Right cardiac atrium (tissue), 5 donors: ENCODE measurements at regions not wholly inside any gene's neighbourhood (a gene's known extent, or its start where the extent isn't known, plus 50 kb on each side); places are given as distances from the start of the nearest gene placed in this dataset.
A peak's percentile ranks its signal among the peaks of the same experiment; 100 is the strongest.
"Not testable (repeated sequence)": the region's sequence is repeated elsewhere in the genome, so short reads cannot be mapped to it uniquely, and the experiment has no call there.

Source experiments
- ATAC-seq, 2 donors: fragments of 200-7000 bp; cut with Tn5 transposase; one replicate each; pipeline versions ENCODE4 v1.8.0 to v1.9.1; 2020; ENCODE audit warnings: moderate library complexity in 2 of 2, mild to moderate bottlenecking in 1 of 2
- DNase-seq, 3 donors: peaks; one replicate each; pipeline ENCODE4 v3.0.0-alpha.2; 2020
- H3K27ac ChIP-seq: one replicate; pipeline ENCODE4 v1.5.1; 2013; ENCODE audit warnings: mild to moderate bottlenecking, low read length, control low read depth, moderate library complexity
- H3K27me3 ChIP-seq: one replicate; pipeline ENCODE4 v1.6.1; 2013; ENCODE audit not compliant: control insufficient read depth, insufficient read depth
- H3K4me1 ChIP-seq: one replicate; pipeline ENCODE4 v1.6.1; 2013; ENCODE audit warnings: low read length; ENCODE audit not compliant: control insufficient read depth, insufficient read depth
- H3K4me3 ChIP-seq: one replicate; pipeline ENCODE4 v1.5.1; 2013; ENCODE audit warnings: low read length, control low read depth
- H3K9me3 ChIP-seq: one replicate; pipeline ENCODE4 v1.6.1; 2013; ENCODE audit warnings: low read length; ENCODE audit not compliant: control insufficient read depth
- WGBS: extraction: QIAGEN DNeasy Blood & Tissue Kit; methylation state at CpG from one replicate; pipeline ENCODE4 v1.1.7; 2013; 5-methylcytosine and 5-hydroxymethylcytosine counted together
- intact Hi-C, 4 donors: fragments of 100-400 bp; cut with DNase I; formaldehyde crosslinking; loops; one replicate each; pipeline versions ENCODE4 v1.11.0 to v1.14.0; 2022 to 2023
- donor health status: healthy with polysubstance abuse.
- donor health status: DM: no; HTN: yes; CAD: no.
- donor health status: DM: no; HTN: no; CAD: no.
- donor health status: DM: no; HTN: yes; CAD: no; lungs with severe emphysema.
- donor health status: DM: yes; HTN: yes; CAD: no.

- H3K4me3 ChIP-seq, result no peak overlapping the region
- intact Hi-C loops, result no loop called here
- no peak overlapping the region for H3K27ac ChIP-seq
- H3K27me3 ChIP-seq, result no peaks in the 10 kb centered on the region
- no peaks in the 10 kb centered on the region for H3K4me1 ChIP-seq
- no peaks in the 10 kb centered on the region for H3K9me3 ChIP-seq
- DNase-seq (no peak), ATAC-seq (no peak)
- 54% methylated on average over 2 of the region's 2 CpGs for WGBS
These were observed 1300.2 kb downstream of the RAPGEF2 start for GRCh38 chr4:160403081-160403480.

- WGBS, result 91% methylated on average over 5 of the region's 5 CpGs
- Histone ChIP-seq H3K27me3 (no peaks in the 10 kb centered on the region), H3K4me3 (no peak overlapping the region), H3K4me1 (no peaks in the 10 kb centered on the region), H3K9me3 (no peaks in the 10 kb centered on the region), H3K27ac (no peak overlapping the region)
- ATAC-seq (no peak), DNase-seq (no peak)
- intact Hi-C loops, result no loop called here
These were observed 1303.5 kb downstream of the RAPGEF2 start for GRCh38 chr4:160406263-160406825.

GRCh38 chr4:160414496-160414895 is 1311.6 kb downstream of the RAPGEF2 start:
- H3K4me3 ChIP-seq, result no peak overlapping the region
- WGBS, result 91% methylated on average over 5 of the region's 5 CpGs
- intact Hi-C loops, result no loop called here
- no peaks in the 10 kb centered on the region for H3K9me3 ChIP-seq
- no peaks in the 10 kb centered on the region for H3K4me1 ChIP-seq
- no peak overlapping the region for H3K27ac ChIP-seq
- no peaks in the 10 kb centered on the region for H3K27me3 ChIP-seq
- ATAC-seq (no peak), DNase-seq (no peak)

- Histone ChIP-seq H3K9me3 (no peaks in the 10 kb centered on the region), H3K4me1 (no peaks in the 10 kb centered on the region), H3K27me3 (no peaks in the 10 kb centered on the region), H3K27ac (no peak overlapping the region), H3K4me3 (no peak overlapping the region)
- no peak for ATAC-seq
- WGBS, result 46% methylated on average over 6 of the region's 6 CpGs
- intact Hi-C loops, result no loop called here
- no peak for DNase-seq
These were observed 1321.1 kb downstream of the RAPGEF2 start for GRCh38 chr4:160423879-160424451.

GRCh38 chr4:160426233-160426632 is 1323.4 kb downstream of the RAPGEF2 start:
- DNase-seq (no peak), ATAC-seq (no peak)
- Histone ChIP-seq H3K27ac (no peak overlapping the region), H3K4me3 (no peak overlapping the region), H3K27me3 (no peaks in the 10 kb centered on the region), H3K9me3 (no peaks in the 10 kb centered on the region), H3K4me1 (no peaks in the 10 kb centered on the region)
- intact Hi-C loops, result no loop called here
- WGBS, result 86% methylated on average over 2 of the region's 2 CpGs

- no peak overlapping the region for H3K4me3 ChIP-seq
- no peaks in the 10 kb centered on the region for H3K4me1 ChIP-seq
- H3K9me3 ChIP-seq, result no peaks in the 10 kb centered on the region
- 51% methylated on average over 3 of the region's 3 CpGs for WGBS
- intact Hi-C loops, result no loop called here
- H3K27me3 ChIP-seq, result no peaks in the 10 kb centered on the region
- ATAC-seq (no peak), DNase-seq (no peak)
- no peak overlapping the region for H3K27ac ChIP-seq
These were observed 1348.0 kb downstream of the RAPGEF2 start for GRCh38 chr4:160450876-160451275.

GRCh38 chr4:160481696-160482690 is 1379.1 kb downstream of the RAPGEF2 start:
- H3K4me3 ChIP-seq, H3K27me3 ChIP-seq, H3K4me1 ChIP-seq, H3K27ac ChIP-seq, intact Hi-C loops, H3K9me3 ChIP-seq, ATAC-seq: not testable (repeated sequence)
- 90% methylated on average over 39 of the region's 39 CpGs for WGBS
- peak in 2 of 3 donors; percentile 7 to 36 for DNase-seq

GRCh38 chr4:160485071-160485687 is 1382.3 kb downstream of the RAPGEF2 start:
- H3K4me3 ChIP-seq, result no peak overlapping the region
- H3K27ac ChIP-seq, result no peak overlapping the region
- no peak for ATAC-seq
- DNase-seq, result no peak
- intact Hi-C loops, result no loop called here
- WGBS, result 76% methylated on average over 1 of the region's 1 CpG
- no peaks in the 10 kb centered on the region for H3K9me3 ChIP-seq
- H3K27me3 ChIP-seq, result no peaks in the 10 kb centered on the region
- no peaks in the 10 kb centered on the region for H3K4me1 ChIP-seq

- no peak overlapping the region for H3K4me3 ChIP-seq
- ATAC-seq, result no peak
- intact Hi-C loops, result no loop called here
- H3K9me3 ChIP-seq, result no peaks in the 10 kb centered on the region
- H3K27me3 ChIP-seq, result no peaks in the 10 kb centered on the region
- DNase-seq, result no peak
- H3K4me1 ChIP-seq, result no peaks in the 10 kb centered on the region
- no peak overlapping the region for H3K27ac ChIP-seq
These were observed 1389.3 kb downstream of the RAPGEF2 start for GRCh38 chr4:160492181-160492580.

GRCh38 chr4:160493206-160493605 is 1390.3 kb downstream of the RAPGEF2 start:
- ATAC-seq (no peak), DNase-seq (no peak)
- Histone ChIP-seq H3K27me3 (no peaks in the 10 kb centered on the region), H3K9me3 (no peaks in the 10 kb centered on the region), H3K4me1 (no peaks in the 10 kb centered on the region), H3K27ac (no peak overlapping the region), H3K4me3 (no peak overlapping the region)
- intact Hi-C loops, result no loop called here
- WGBS, result 86% methylated on average over 1 of the region's 1 CpG

GRCh38 chr4:160495356-160495755 is 1392.5 kb downstream of the RAPGEF2 start:
- WGBS, result 55% methylated on average over 2 of the region's 2 CpGs
- intact Hi-C loops, result no loop called here
- ATAC-seq, result no peak
- H3K4me1 ChIP-seq, result no peaks in the 10 kb centered on the region
- no peaks in the 10 kb centered on the region for H3K9me3 ChIP-seq
- DNase-seq, result no peak
- no peak overlapping the region for H3K4me3 ChIP-seq
- H3K27ac ChIP-seq, result no peak overlapping the region
- H3K27me3 ChIP-seq, result no peaks in the 10 kb centered on the region
